Kidney epithelial cell (primary cell): ENCODE measurements at regions not wholly inside any gene's neighbourhood (a gene's known extent, or its start where the extent isn't known, plus 50 kb on each side); places are given as distances from the start of the nearest gene placed in this dataset.

Experiments
- DNase-seq: peaks from one replicate; pipeline ENCODE4 v3.0.0-alpha.2; 2010; ENCODE audit warnings: low read depth
- H3K27me3 ChIP-seq: 2 replicates; pipeline ENCODE4 v1.6.0; 2011; ENCODE audit warnings: low read length; ENCODE audit not compliant: control insufficient read depth, insufficient read depth
- H3K36me3 ChIP-seq: 2 replicates; pipeline ENCODE4 v1.5.1; 2011; ENCODE audit warnings: low read length; ENCODE audit not compliant: control insufficient read depth, insufficient read depth
- H3K4me3 ChIP-seq: 2 replicates; pipeline ENCODE4 v1.5.1; 2011; ENCODE audit warnings: low read depth, mild to moderate bottlenecking, control low read depth, low read length
- CTCF ChIP-seq: IDR thresholded peaks from 2 replicates; pipeline ENCODE4 v1.5.1; 2011; ENCODE audit warnings: mild to moderate bottlenecking, moderate library complexity, low read length, control low read depth, inconsistent platforms; ENCODE audit not compliant: insufficient read depth, poor library complexity, severe bottlenecking

DNA sequence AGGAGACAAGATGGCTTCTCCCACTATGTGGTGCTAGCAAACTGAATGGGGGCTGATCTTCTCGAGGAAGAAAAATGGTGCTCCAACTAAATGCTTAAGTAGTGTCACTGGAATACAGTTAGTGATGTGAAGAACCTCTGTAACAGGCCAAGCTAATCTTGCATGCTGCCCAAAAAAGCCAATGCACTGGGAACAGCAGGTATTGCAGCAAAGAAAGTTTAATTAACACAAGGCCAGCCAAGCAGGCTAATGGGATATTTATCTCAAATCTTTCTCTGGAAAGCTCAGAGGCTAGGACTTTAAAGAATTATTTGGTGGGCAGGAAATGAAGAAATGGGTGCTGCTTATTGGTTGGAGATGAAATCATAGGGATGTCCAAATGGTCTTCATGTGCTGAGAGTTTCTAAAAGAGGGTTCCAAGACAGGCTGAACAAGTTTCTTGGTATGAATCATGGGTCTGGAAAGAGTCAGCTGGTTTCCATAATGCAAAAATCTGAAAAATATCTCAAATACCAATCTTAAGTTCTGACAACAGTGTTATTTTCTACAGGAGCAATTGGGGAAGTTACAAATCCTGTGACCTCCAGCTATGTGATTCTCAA is 1550.5 kb downstream of the SLITRK5 start:
- TF ChIP-seq CTCF = no peak
- DNase-seq = no peak
- Histone ChIP-seq H3K4me3 (no peak overlapping the region), H3K36me3 (no peaks in the 10 kb centered on the region), H3K27me3 (no peaks in the 10 kb centered on the region)

DNA sequence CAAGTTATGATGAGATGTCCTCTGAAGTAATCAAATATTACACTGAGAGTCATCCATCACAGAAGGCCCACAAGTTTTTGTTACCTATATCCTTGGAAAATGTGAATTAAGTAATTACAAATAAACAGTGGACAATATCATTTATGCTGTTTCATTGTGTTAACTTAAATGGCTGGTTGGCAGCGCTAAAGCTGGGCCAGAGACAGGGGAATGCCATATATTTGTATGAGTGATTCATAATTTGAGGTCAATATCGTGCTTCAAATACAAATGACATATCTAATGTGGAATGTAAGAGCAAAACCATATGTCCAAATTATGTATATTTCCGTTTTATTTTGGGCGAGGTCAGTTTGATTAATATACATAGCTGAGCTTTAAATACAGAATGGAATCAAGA is 1556.2 kb downstream of the SLITRK5 start:
- no peak for DNase-seq
- H3K27me3 ChIP-seq = no peaks in the 10 kb centered on the region
- no peaks in the 10 kb centered on the region for H3K36me3 ChIP-seq
- H3K4me3 ChIP-seq = no peak overlapping the region
- no peak for TF ChIP-seq CTCF

GRCh38 chr13:89238496-89238895 is 1567.3 kb downstream of the SLITRK5 start:
- DNase-seq = no peak
- H3K27me3 ChIP-seq = no peaks in the 10 kb centered on the region
- H3K4me3 ChIP-seq = no peak overlapping the region
- H3K36me3 ChIP-seq = no peaks in the 10 kb centered on the region
- no peak for TF ChIP-seq CTCF

DNA sequence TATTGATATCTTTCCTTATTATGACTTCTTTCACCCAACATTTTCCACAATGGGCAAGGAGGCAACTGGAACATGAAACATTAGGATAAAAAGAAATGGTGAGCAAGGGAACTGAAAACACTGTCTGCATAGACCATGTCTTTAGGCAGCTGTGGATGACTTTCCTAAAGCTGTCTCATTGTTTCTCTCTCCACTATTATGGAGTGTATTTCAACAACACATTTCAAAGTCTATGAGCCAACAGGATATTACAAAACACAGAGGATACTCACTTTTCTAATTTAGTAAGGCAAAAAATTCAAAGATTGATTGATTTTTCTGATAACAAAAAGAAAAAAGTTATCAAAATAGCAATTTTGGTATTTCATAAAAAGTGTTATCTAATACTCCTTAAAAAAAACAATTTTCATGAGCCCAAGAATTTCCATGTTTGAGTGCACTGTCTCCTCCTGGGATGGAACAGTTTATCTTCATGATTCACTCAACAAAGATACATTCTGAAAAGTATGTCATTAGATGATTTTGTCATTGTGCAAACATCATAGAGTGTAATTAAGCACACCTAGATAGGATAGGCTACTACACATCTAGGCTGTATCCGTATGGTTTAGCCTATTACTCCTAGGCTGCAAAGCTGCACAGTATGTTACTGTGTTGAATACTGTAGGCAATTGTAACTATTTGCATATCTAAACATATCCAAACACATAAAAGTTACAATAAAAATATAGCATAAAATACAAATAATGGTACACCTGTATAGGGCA is 1568.4 kb downstream of the SLITRK5 start:
- TF ChIP-seq CTCF = no peak
- H3K27me3 ChIP-seq = no peaks in the 10 kb centered on the region
- DNase-seq = no peak

GRCh38 chr13:89255844-89256406 is 1584.8 kb downstream of the SLITRK5 start:
- Histone ChIP-seq H3K27me3 (no peaks in the 10 kb centered on the region), H3K4me3 (no peak overlapping the region), H3K36me3 (no peaks in the 10 kb centered on the region)
- no peak for TF ChIP-seq CTCF
- DNase-seq = no peak

More for the DNA sequence above, 1568.4 kb downstream of the SLITRK5 start:
- Histone ChIP-seq H3K4me3 (no peak overlapping the region), H3K36me3 (no peaks in the 10 kb centered on the region)

DNA sequence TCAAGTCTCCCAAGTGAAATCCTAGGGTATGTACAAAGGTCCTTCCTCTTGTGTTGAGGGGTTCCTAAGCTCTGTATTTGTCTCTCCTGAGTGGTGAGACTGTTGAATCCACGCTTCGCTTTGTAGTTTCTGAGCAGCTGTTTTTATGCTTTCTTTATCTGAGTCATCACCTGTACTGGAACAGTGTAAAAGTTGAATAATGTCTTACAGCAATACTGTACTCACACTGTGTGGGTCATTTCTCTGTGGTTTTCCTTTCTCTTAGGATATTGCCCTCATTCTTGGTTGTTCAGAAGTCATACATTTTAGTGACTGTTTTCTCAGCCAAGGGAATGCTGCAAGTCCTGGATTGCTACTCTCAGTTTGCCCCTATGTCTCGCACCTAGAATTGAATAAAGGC is 1596.6 kb downstream of the SLITRK5 start:
- TF ChIP-seq CTCF = no peak
- Histone ChIP-seq H3K27me3 (no peaks in the 10 kb centered on the region), H3K4me3 (no peak overlapping the region), H3K36me3 (no peaks in the 10 kb centered on the region)
- peak; percentile 23 for DNase-seq
